ENCODE measurements at regions not wholly inside any gene's neighbourhood (a gene's known extent, or its start where the extent isn't known, plus 50 kb on each side); places are given as distances from the start of the nearest gene placed in this dataset.

DNA sequence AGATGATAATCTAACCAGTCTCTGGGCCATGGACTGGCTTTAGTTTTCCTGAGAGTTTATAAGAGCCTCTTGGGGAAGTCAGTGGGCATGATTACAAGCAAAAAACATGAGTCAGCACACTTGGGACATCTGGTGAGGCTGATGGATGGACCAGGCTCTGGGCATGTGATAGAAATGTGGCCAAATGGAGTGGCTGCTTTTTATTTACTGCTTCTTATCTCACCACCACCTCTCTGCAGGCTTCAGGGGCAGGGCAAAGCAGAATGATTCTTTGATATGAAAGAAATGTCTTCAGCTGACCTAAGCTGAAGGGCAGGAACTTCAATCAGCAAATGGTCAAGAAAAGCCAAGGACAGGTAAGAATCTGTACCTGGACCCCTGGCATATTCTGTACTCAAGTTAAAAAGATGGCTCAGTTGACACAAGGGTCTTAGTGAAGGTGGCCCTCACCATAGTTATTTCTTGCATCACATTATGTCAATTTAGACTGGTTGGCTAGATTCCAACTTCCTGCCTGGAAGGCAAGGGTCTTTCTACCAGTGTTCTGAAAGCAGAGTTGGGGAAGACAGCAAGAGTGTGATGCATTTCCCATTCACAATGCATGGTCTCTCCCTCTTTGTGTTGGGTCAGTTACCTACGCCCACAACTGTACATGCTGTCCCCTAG is 162.8 kb downstream of the FASLG start:
- Histone ChIP-seq H3K9me3 (ENCODE audit: insufficient read depth in 2 of 2, low read depth in 1 of 2, low read length in 1 of 2) (no peaks in the 10 kb centered on the region), H2AK5ac (ENCODE audit: low read depth, low read length) (no peak overlapping the region), H2AFZ (ENCODE audit: low read length) (0 out of 2 replicates have a peak overlapping the region, but pooled peaks have one; percentile 29), H2BK15ac (ENCODE audit: low read length) (no peak overlapping the region), H3K14ac (ENCODE audit: insufficient read length) (no peak overlapping the region), H4K8ac (ENCODE audit: extremely low read depth, insufficient read depth, low read length) (no peak overlapping the region; the same call in 1 of the 2 replicates), H3K18ac (ENCODE audit: extremely low read depth, low read length) (no peak overlapping the region), H3K79me2 (ENCODE audit: control insufficient read depth in 1 of 2, insufficient read depth in 2 of 2, low read length in 2 of 2) (no peaks in the 10 kb centered on the region), H3K36me3 (ENCODE audit: control insufficient read depth in 2 of 4, insufficient read depth in 4 of 4, low read length in 3 of 4) (no peaks in the 10 kb centered on the region), H2BK12ac (ENCODE audit: low read depth, low read length) (no peak overlapping the region), H3K27ac (ENCODE audit: low read depth, low read length) (no peak overlapping the region), H2BK5ac (ENCODE audit: low read depth, low read length) (no peak overlapping the region), H3K23me2 (ENCODE audit: low read depth, low read length) (no peaks in the 10 kb centered on the region), H3K4ac (replicated peaks; ENCODE audit: insufficient read length, low read depth, low read length) (no peak overlapping the region), H3K4me3 (ENCODE audit: extremely low read depth in 1 of 4, insufficient read depth in 2 of 4, low read depth in 3 of 4, low read length in 4 of 4) (no peak overlapping the region), H3K4me1 (replicated peaks in 1 of 4; ENCODE audit: control insufficient read depth in 3 of 4, insufficient read depth in 4 of 4, low read length in 3 of 4) (peaks cover 0 to 2% (median 0%) of the 10 kb centered on the region in 4 experiments; a peak in 1 of 7 replicates), H4K5ac (ENCODE audit: insufficient read length, low read depth, low read length) (no peak overlapping the region), H3K23ac (ENCODE audit: insufficient read length) (no peak overlapping the region), H3K27me3 (replicated peaks in 1 of 4; ENCODE audit: control insufficient read depth in 3 of 4, extremely low read depth in 1 of 4, insufficient read depth in 3 of 4, low read length in 3 of 4) (no peaks in the 10 kb centered on the region), H3K4me2 (ENCODE audit: insufficient read depth in 1 of 2, low read depth in 2 of 2, low read length in 2 of 2) (no peak overlapping the region), H4K91ac (replicated peaks; ENCODE audit: insufficient read length, low read length) (no peak overlapping the region), H3K56ac (replicated peaks; ENCODE audit: insufficient read length, low read depth, low read length) (no peak overlapping the region), H2BK120ac (replicated peaks; ENCODE audit: low read depth, low read length) (no peak overlapping the region), H4K20me1 (replicated peaks in 1 of 2; ENCODE audit: control insufficient read depth in 1 of 2, insufficient read depth in 2 of 2, low read length in 2 of 2) (no peaks in the 10 kb centered on the region), H2BK20ac (ENCODE audit: low read length) (no peak overlapping the region), H3K79me1 (ENCODE audit: low read depth, low read length) (no peaks in the 10 kb centered on the region), H3K9ac (replicated peaks in 1 of 4; ENCODE audit: extremely low read depth in 1 of 4, low read depth in 3 of 4, low read length in 3 of 4) (no peak overlapping the region)
- FAIRE-seq (no peak), DNase-seq (ENCODE audit: low read depth in 1 of 2, low spot score in 2 of 2) (no peak)
- 100% methylated on average over 1 of the region's 1 CpG; no CpG with 5 or more reads in 1 of the 2 experiments for WGBS, 2 experiments (ENCODE audit: extremely low coverage in 1 of 2, insufficient coverage in 1 of 2, insufficient read length in 1 of 2, insufficient replicate concordance in 2 of 2, low coverage in 1 of 2, low lambda C conversion rate in 2 of 2, missing lambda C conversion rate in 1 of 2)
- ChIA-PET POLR2A (ENCODE audit: partially characterized antibody) (interaction anchor here (0.6 kb wide), 1 partner anchor 1307 kb away, joined by 3 read pairs; no protein-coding TSS in a partner anchor), CTCF (ENCODE audit: partially characterized antibody) (interaction anchor here (0.6 to 11.1 kb wide), 3 partner anchors 380 to 597 kb away, joined by 3 to 150 read pairs (median 3); no protein-coding TSS in a partner anchor)
- TF ChIP-seq TAF7 (optimal IDR thresholded peaks at IDR 0.05; ENCODE audit: borderline replicate concordance, low read depth, low read length), result no peak
- no peak for TF ChIP-seq CBX8 (IDR thresholded peaks at IDR 0.05; ENCODE audit: borderline replicate concordance, low read depth, low read length)
- TF ChIP-seq MAFK (IDR thresholded peaks at IDR 0.05; ENCODE audit: low read depth, low read length), result no peak
- TF ChIP-seq RNF2 (IDR thresholded peaks at IDR 0.05; ENCODE audit: borderline replicate concordance, low read depth, low read length, missing control alignments, poor library complexity, severe bottlenecking), result no peak
- no peak for TF ChIP-seq KDM4A (IDR thresholded peaks at IDR 0.05; ENCODE audit: low read depth, low read length, severe bottlenecking)
- no peak for TF ChIP-seq CHD2 (IDR thresholded peaks at IDR 0.05; ENCODE audit: low read length)
- no peak for TF ChIP-seq SUZ12 (IDR thresholded peaks at IDR 0.05; ENCODE audit: low read length)
- no peak for TF ChIP-seq ASH2L (IDR thresholded peaks at IDR 0.05; ENCODE audit: low read length)
- TF ChIP-seq RXRA (IDR thresholded peaks at IDR 0.05; ENCODE audit: insufficient read depth, low read depth, low read length), result no peak

Data from H1 (cell line).